ENCODE measurements at regions not wholly inside any gene's neighbourhood (a gene's known extent, or its start where the extent isn't known, plus 50 kb on each side); places are given as distances from the start of the nearest gene placed in this dataset.

DNA sequence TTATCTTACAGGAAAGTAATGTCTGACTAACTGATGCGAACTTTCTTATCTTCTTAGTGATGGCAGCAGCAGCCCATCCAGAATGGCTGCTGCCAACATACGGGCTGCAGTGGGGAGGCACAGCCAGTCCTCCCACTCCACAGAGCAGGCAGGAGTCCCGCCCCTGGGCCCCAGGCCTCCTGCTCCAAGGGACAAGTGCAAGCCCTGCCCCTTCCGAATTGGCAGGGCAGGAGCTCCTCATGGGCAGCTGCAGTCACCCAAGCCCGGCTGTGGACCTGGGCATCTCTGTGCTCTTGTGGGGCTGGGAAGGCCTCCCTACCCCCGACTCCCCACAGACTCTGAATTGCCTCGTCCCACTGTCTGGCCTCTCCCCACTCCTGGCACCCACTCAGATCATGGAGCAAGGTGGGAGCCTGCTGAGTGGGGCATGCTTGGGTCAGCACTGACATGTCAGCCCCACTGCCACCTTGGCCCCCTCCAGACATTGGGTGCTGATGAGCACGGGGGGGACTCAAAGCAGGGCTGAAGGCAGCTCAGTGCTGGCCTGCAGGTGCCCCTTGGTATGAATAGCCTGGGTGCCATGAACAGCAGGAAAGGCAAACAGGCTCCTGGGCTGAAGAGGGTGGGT lies 618.9 kb upstream of the KCNMB2 start:
- no peak for DNase-seq (ENCODE audit: extremely low spot score, unreplicated experiment)
- H3K4me3 Mint-ChIP-seq (ENCODE audit: unreplicated experiment) = no peak overlapping the region
- H3K4me1 Mint-ChIP-seq (ENCODE audit: unreplicated experiment) = no peaks in the 10 kb centered on the region
- no peak overlapping the region for H3K27ac Mint-ChIP-seq (ENCODE audit: unreplicated experiment)
- H3K9me3 Mint-ChIP-seq (ENCODE audit: unreplicated experiment) = peaks cover 7% of the 10 kb centered on the region
- H3K27me3 Mint-ChIP-seq (ENCODE audit: unreplicated experiment) = no peaks in the 10 kb centered on the region
- TF ChIP-seq, protein P1, sequence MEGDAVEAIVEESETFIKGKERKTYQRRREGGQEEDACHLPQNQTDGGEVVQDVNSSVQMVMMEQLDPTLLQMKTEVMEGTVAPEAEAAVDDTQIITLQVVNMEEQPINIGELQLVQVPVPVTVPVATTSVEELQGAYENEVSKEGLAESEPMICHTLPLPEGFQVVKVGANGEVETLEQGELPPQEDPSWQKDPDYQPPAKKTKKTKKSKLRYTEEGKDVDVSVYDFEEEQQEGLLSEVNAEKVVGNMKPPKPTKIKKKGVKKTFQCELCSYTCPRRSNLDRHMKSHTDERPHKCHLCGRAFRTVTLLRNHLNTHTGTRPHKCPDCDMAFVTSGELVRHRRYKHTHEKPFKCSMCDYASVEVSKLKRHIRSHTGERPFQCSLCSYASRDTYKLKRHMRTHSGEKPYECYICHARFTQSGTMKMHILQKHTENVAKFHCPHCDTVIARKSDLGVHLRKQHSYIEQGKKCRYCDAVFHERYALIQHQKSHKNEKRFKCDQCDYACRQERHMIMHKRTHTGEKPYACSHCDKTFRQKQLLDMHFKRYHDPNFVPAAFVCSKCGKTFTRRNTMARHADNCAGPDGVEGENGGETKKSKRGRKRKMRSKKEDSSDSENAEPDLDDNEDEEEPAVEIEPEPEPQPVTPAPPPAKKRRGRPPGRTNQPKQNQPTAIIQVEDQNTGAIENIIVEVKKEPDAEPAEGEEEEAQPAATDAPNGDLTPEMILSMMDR (IDR thresholded peaks at IDR 0.05) = no peak
- H3K36me3 Mint-ChIP-seq (ENCODE audit: unreplicated experiment) = peaks cover 3% of the 10 kb centered on the region

DNA sequence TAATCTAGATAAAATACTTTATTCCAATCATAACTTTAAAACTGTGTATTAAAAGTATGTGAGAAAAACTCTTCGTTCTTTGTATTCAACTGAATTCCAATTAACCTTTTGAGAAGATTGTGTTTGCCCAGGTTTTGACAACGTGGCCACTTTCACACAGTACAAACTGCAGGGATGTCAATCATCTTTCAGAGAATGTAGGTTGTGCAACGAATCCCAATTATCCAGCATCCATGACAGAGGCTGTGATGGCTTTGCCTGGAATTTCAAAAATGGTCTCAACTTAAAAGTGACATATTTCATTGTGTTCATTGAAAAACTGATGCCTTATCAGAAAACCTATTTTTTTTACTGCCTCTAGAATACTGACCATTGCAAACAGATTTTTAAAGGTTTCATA lies 615.1 kb upstream of the KCNMB2 start:
- Mint-ChIP-seq H3K4me3 (ENCODE audit: unreplicated experiment) (no peak overlapping the region), H3K4me1 (ENCODE audit: unreplicated experiment) (peaks cover 2% of the 10 kb centered on the region)

DNA sequence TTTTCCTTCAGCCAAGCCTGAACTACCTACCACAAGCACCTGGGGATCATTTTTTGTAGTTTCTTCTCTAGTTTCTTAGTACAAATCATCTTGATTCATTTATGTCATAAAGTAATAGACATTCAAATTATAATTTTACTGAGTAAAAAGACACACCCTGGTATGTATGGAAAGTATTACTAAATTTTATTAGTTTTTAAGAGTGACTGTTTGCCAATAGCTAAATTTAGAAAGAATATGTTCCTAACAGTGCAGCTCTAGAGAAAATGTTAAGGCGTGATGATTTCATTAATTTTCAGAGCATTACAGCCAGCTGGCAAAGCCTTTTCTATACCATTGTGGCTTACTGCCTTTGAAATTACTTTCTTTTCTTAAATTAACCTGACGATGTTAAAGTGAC lies 612.0 kb upstream of the KCNMB2 start:
- DNase-seq (ENCODE audit: extremely low spot score, unreplicated experiment) = no peak
- Mint-ChIP-seq H3K4me3 (ENCODE audit: unreplicated experiment) (no peak overlapping the region), H3K36me3 (ENCODE audit: unreplicated experiment) (peaks cover 3% of the 10 kb centered on the region), H3K4me1 (ENCODE audit: unreplicated experiment) (peaks cover 17% of the 10 kb centered on the region), H3K27ac (ENCODE audit: unreplicated experiment) (peak overlapping the region; percentile 5), H3K27me3 (ENCODE audit: unreplicated experiment) (no peaks in the 10 kb centered on the region), H3K9me3 (ENCODE audit: unreplicated experiment) (peaks cover 9% of the 10 kb centered on the region)
- TF ChIP-seq, protein P1 (IDR thresholded peaks at IDR 0.05) = no peak

More for the DNA sequence above, 615.1 kb upstream of the KCNMB2 start:
- Mint-ChIP-seq H3K36me3 (ENCODE audit: unreplicated experiment) (peaks cover 3% of the 10 kb centered on the region), H3K9me3 (ENCODE audit: unreplicated experiment) (peaks cover 9% of the 10 kb centered on the region), H3K27me3 (ENCODE audit: unreplicated experiment) (no peaks in the 10 kb centered on the region), H3K27ac (ENCODE audit: unreplicated experiment) (no peak overlapping the region)
- TF ChIP-seq, protein P1 (IDR thresholded peaks at IDR 0.05) = no peak
- DNase-seq (ENCODE audit: extremely low spot score, unreplicated experiment) = no peak

DNA sequence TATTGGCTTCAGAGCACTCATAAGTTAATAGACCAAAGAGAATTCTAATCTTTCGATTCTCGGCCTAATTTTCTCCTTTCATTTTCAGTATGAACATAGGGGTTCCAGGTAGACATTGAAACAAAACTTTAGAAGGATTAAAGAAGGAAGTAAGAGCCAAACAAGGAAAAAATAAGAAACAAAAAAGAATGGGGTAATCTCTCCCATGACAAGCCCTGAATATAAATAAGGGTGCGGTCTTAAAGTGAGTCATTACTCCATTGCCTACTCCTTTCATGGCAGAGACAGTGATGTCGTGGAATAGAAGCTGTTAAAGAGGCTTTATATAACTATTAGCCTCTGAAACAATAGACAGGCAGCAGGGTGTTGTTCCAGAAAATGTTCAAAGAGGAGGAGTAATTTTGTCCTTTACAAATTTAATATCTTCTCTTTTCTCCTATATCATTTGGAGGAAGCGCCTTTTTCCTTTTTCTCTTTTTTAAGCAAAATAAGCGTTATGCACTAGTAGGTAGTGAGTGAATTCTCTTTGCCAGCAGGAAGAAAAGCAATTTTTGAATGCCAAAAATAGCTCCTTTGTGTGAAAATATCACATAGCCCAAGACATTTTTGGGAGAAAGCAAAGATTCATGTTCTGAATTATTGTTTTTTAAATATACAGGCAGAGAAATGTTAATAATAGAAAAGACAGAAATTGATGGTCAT lies 607.9 kb upstream of the KCNMB2 start:
- TF ChIP-seq, protein P1 (IDR thresholded peaks at IDR 0.05) = no peak
- Mint-ChIP-seq H3K36me3 (ENCODE audit: unreplicated experiment) (no peaks in the 10 kb centered on the region), H3K27ac (ENCODE audit: unreplicated experiment) (peak overlapping the region; percentile 70), H3K4me3 (ENCODE audit: unreplicated experiment) (no peak overlapping the region), H3K27me3 (ENCODE audit: unreplicated experiment) (no peaks in the 10 kb centered on the region), H3K4me1 (ENCODE audit: unreplicated experiment) (peaks cover 19% of the 10 kb centered on the region), H3K9me3 (ENCODE audit: unreplicated experiment) (peaks cover 6% of the 10 kb centered on the region)
- DNase-seq (ENCODE audit: extremely low spot score, unreplicated experiment) = no peak

DNA sequence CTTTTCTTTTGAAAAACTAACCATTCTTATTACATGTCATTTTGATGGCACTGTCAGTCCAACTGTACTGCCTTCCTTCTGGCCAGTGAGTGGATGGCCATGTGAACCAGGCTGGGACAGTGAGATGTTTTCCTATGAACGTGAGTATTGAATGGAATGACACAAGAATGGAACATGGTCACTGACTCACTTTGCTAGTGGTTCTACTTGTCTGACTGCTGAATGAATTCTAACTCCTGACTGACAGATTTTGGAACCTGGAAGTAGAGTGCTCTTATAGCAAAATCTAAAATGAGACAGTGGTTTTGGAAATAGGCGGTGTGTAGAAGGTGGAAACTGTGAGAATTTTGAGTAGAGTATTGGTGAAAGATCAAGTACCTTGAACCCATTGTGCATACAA lies 606.9 kb upstream of the KCNMB2 start:
- Mint-ChIP-seq H3K9me3 (ENCODE audit: unreplicated experiment) (peaks cover 3% of the 10 kb centered on the region), H3K27me3 (ENCODE audit: unreplicated experiment) (no peaks in the 10 kb centered on the region), H3K27ac (ENCODE audit: unreplicated experiment) (no peak overlapping the region), H3K4me1 (ENCODE audit: unreplicated experiment) (peaks cover 20% of the 10 kb centered on the region), H3K36me3 (ENCODE audit: unreplicated experiment) (no peaks in the 10 kb centered on the region), H3K4me3 (ENCODE audit: unreplicated experiment) (no peak overlapping the region)
- TF ChIP-seq, protein P1 (IDR thresholded peaks at IDR 0.05) = no peak
- DNase-seq (ENCODE audit: extremely low spot score, unreplicated experiment) = no peak
